Fibroblast of skin of right quadriceps (primary cell): ENCODE measurements at regions not wholly inside any gene's neighbourhood (a gene's known extent, or its start where the extent isn't known, plus 50 kb on each side); places are given as distances from the start of the nearest gene placed in this dataset.

ENCODE experiments used
- DNase-seq: peaks from one replicate; pipeline ENCODE4 v3.0.0-alpha.2; 2013

- no peak for DNase-seq
Observed at GRCh38 chr5:3004361-3005080, 253.0 kb upstream of the IRX2 start.

GRCh38 chr5:3002230-3002629, 250.8 kb upstream of the IRX2 start:
- no peak for DNase-seq

GRCh38 chr5:3000631-3001030, 249.2 kb upstream of the IRX2 start:
- DNase-seq = no peak

- no peak for DNase-seq
Observed at GRCh38 chr5:2999926-3000325, 248.4 kb upstream of the IRX2 start.

- DNase-seq = no peak
Observed at GRCh38 chr5:2998106-2998505, 246.6 kb upstream of the IRX2 start.

- no peak for DNase-seq
Observed at GRCh38 chr5:2997179-2997578, 245.7 kb upstream of the IRX2 start.

- no peak for DNase-seq
Observed at GRCh38 chr5:2996687-2997086, 245.2 kb upstream of the IRX2 start.

GRCh38 chr5:2996248-2996647, 244.8 kb upstream of the IRX2 start:
- DNase-seq = no peak

GRCh38 chr5:2995667-2996066, 244.2 kb upstream of the IRX2 start:
- no peak for DNase-seq

- no peak for DNase-seq
Observed at GRCh38 chr5:2995035-2995434, 243.6 kb upstream of the IRX2 start.

- DNase-seq = no peak
Observed at GRCh38 chr5:2993771-2994170, 242.3 kb upstream of the IRX2 start.

GRCh38 chr5:2993301-2993700, 241.8 kb upstream of the IRX2 start:
- no peak for DNase-seq

GRCh38 chr5:2992806-2993205, 241.3 kb upstream of the IRX2 start:
- no peak for DNase-seq

GRCh38 chr5:2991884-2992283, 240.4 kb upstream of the IRX2 start:
- DNase-seq = no peak

- DNase-seq = no peak
Observed at GRCh38 chr5:2989517-2989916, 238.0 kb upstream of the IRX2 start.

- DNase-seq = no peak
Observed at GRCh38 chr5:2986301-2986700, 234.8 kb upstream of the IRX2 start.

- no peak for DNase-seq
Observed at GRCh38 chr5:2985718-2986117, 234.2 kb upstream of the IRX2 start.

- DNase-seq = no peak
Observed at GRCh38 chr5:2983583-2984300, 232.3 kb upstream of the IRX2 start.

- no peak for DNase-seq
Observed at GRCh38 chr5:2981652-2982051, 230.2 kb upstream of the IRX2 start.

GRCh38 chr5:2981035-2981434, 229.6 kb upstream of the IRX2 start:
- DNase-seq = no peak

- no peak for DNase-seq
Observed at GRCh38 chr5:2960294-2960693, 208.8 kb upstream of the IRX2 start.

GRCh38 chr5:2958976-2959375, 207.5 kb upstream of the IRX2 start:
- no peak for DNase-seq

GRCh38 chr5:2948875-2949274, 197.4 kb upstream of the IRX2 start:
- no peak for DNase-seq

- DNase-seq = no peak
Observed at GRCh38 chr5:2946315-2946714, 194.8 kb upstream of the IRX2 start.

- no peak for DNase-seq
Observed at GRCh38 chr5:2936413-2936812, 184.9 kb upstream of the IRX2 start.
